Hematopoietic multipotent progenitor cell treated with erythropoietin and hydrocortisone succinate and interleukin-3 and kit ligand, for 8 days (in vitro differentiated cells): ENCODE measurements at regions not wholly inside any gene's neighbourhood (a gene's known extent, or its start where the extent isn't known, plus 50 kb on each side); places are given as distances from the start of the nearest gene placed in this dataset.
"Not testable (repeated sequence)": the region's sequence is repeated elsewhere in the genome, so short reads cannot be mapped to it uniquely, and the experiment has no call there.

Source experiments
- DNase-seq: peaks from one replicate; pipeline ENCODE4 v3.0.0-alpha.2; 2015

GRCh38 chr3:153221748-153222162 lies 59.7 kb downstream of the RAP2B start:
- DNase-seq: peak; percentile 88

GRCh38 chr3:153226877-153227276 lies 64.9 kb downstream of the RAP2B start:
- DNase-seq: not testable (repeated sequence)

- not testable (repeated sequence) for DNase-seq
Observed at GRCh38 chr3:153230427-153230826, 68.4 kb downstream of the RAP2B start.

DNA sequence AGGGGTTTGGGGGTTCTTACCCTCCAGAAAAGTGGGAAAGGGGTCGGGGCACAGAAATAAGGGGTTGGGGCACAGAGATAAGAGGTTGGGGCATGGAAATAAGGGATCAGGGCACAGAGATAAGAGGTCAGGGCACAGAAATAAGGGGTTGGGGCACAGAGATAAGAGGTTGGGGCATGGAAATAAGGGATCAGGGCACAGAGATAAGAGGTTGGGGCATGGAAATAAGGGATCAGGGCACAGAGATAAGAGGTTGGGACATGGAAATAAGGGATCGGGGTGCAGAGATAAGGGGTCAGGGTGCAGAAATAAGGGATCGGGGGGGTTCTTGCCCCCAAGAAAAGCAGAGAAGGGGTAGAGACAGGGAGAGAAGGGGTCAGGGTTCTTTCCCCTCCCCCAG lies 69.2 kb downstream of the RAP2B start:
- DNase-seq: not testable (repeated sequence)

DNA sequence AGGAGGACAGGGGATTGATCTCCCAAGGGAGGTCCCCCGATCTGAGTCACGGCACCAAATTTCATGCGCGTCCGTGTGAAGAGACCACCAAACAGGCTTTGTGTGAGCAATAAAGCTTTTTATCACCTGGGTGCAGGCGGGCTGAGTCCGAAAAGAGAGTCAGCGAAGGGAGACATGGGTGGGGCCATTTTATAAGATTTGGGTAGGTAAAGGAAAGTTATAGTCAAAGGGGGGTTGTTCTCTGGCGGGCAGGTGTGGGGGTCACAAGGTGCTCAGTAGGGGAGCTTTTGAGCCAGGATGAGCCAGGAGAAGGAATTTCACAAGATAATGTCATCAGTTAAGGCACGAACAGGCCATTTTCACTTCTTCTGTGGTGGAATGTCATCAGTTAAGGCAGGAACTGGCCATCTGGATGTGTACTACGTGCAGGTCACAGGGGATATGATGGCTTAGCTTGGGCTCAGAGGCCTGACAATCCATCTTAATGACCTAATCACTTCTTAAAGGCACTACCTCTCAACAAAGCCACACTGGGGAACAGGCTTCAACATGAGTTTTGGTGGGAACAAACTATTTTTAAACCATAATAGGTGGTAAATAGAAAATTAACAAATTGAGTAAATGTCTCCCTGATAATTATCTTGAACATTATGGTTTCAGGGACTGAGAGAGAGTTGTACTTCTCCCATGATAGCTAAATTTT lies 70.2 kb downstream of the RAP2B start:
- DNase-seq: not testable (repeated sequence)

GRCh38 chr3:153232851-153233271 lies 70.8 kb downstream of the RAP2B start:
- DNase-seq: no peak

DNA sequence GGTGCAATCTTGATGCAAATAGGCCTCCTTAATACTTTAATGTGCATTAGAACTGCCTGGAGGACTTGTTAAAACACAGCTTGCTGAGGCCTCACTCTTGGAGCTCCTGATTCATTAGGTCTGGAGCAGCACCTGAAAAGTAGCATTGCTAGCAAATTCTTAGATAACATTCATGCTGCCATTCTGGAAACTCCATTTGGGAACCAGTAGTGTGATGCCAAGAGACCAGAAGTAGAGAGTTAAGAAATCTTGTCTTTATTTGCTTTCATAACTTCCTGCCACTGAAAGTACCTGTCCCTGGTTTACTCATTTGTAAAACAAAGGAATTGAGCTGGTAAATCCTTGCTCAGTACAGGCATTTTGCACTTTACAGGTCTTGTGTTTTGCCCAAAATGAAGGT lies 72.0 kb downstream of the RAP2B start:
- no peak for DNase-seq

DNA sequence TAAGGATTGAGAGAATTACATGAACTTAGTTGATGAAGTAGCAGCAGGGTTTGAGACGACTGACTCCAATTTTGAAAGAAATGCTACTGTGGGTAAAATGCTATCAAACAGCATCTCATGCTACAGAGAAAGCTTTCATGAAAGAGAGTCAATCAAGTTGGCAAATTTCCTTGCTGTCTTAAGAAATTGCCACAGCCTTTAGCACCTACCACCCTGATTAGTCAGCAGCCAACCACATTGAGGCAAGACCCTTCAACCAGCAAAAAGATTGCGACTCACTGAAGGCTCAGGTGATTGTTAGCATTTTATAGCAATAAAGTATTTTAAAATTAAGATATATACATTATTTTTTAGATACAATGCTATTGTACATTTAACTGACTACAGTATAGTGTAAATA lies 80.9 kb downstream of the RAP2B start:
- no peak for DNase-seq

DNA sequence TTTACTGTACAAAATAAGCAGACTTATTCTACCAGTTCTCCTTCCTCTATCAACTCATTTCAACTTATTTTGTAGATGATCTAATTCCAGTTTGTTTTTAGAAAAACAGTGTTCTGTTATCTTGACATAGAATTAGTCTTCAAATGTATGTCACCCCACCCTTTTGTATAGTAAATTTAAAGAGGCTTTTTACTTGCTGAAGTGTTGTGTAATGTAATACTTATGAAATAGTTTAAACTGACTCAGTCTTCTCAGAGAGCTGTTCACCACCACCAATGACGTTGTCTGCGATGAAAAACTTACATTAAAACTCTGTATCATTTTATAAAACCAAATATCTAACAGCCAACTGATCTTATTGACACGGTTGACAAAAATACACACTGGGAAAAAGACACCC lies 82.9 kb downstream of the RAP2B start:
- no peak for DNase-seq

DNA sequence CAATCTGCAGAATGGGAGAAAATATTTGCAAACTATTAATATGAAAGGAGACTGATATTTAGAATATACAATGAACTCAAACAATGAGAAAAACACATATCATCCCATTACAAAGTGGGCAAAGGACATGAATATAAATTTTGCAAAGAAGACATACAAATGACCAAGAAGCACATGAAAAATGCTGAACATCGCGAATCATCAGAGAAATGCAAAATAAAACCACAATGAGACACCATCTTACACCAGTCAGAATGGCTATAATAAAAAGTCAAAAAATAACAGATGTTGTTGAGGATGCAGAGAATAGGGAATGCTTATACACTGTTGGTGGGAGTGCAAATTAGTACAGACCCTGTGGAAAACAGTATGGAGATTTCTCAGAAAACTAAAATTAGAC lies 83.6 kb downstream of the RAP2B start:
- no peak for DNase-seq

DNA sequence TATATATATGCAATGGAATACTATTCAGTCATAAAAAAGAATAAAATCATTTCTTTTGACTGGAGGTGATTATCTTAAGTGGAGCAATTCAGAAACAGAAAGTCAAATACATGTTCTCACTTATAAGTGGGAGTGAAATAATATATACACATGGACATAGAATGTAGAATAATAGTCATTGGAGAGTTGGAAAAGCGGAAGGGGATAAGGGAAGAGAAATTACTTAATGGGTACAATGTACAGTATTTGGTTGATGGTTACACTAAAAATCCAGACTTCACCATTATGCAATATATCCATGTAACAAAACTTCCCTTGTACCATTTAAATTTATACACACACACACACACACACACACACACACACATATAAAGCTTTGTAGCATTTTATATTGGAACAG lies 84.3 kb downstream of the RAP2B start:
- DNase-seq: no peak

DNA sequence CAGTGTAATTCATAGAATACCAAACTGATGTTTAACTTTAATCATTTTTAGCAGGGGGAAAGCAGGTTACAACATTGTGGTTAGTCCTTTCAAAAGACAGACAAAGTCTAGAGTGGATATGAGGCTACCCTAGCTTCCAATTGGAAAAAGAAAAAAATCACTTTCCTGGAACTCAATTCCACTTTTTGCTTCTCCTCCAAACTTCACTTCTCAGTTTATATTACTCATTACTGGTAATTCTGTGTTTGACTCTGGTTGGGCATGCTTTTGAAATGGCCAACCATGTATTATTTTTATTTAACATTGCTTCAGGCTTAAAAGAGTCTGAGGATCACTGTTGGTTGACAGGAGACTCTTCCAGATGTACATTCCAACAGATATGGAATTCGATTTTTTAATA lies 84.8 kb downstream of the RAP2B start:
- no peak for DNase-seq

DNA sequence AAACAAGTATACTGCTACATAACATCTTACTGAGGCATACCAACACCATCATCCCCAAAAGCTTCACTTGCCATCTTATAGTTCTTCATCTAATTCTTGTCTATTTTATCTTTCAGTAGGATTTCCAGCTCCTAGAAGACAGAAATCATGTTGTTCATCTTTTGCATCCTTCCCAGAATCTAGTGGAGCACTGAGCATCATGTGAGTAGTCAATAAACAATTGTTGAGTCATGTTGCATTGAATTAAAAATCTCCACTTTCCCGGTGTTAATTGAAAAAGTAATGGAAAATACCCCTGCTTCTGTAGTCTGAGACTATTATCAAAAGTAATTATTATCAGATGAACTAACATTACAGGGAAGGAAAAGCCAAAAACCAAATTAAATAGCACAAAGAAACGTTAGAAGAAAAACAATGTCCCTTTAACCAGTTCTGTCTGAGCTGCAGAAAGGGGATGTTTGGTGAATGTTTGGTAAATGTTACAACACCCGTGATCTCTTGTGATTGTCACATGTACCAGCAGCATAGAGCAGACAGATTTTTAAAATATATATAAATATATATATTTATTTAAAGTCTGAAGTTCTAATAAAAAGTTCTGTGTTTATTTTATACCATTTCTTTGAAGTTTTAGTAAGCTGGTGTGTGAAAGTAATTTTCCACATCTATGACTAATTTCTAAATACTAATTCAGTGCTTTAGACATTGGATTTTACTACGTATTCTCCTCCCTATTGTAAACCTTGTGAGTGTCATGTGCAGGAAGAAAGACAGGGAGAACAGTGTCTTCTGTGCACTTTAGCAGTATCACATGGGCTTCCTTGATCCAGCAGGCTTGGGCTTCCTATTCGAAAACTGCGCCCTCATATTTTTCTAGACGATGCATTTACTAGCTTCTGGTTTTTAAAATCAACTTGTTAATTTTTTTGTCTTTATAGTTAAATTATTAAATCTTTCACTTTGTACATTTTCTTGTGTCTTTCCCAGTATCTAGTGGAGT lies 85.6 kb downstream of the RAP2B start:
- DNase-seq: no peak

DNA sequence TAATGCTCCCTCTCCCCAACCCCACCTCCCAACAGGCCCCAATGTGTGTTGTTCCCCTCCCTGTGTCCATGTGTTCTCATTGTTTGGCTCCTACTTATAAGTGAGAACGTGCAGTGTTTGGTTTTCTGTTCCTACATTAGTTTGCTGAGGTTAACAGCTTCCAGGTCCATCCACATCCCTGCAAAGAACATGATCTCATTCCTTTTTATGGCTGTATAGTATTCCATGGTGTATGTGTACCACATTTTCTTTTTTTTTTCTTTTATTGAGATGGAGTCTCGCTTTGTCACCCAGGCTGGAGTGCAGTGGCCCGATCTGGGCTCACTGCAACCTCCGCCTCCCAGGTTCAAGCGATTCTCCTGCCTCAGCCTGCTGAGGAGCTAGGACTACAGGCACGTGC lies 86.8 kb downstream of the RAP2B start:
- DNase-seq: not testable (repeated sequence)

GRCh38 chr3:153249906-153250305 lies 87.9 kb downstream of the RAP2B start:
- no peak for DNase-seq

GRCh38 chr3:153250446-153250845 lies 88.4 kb downstream of the RAP2B start:
- DNase-seq: no peak

DNA sequence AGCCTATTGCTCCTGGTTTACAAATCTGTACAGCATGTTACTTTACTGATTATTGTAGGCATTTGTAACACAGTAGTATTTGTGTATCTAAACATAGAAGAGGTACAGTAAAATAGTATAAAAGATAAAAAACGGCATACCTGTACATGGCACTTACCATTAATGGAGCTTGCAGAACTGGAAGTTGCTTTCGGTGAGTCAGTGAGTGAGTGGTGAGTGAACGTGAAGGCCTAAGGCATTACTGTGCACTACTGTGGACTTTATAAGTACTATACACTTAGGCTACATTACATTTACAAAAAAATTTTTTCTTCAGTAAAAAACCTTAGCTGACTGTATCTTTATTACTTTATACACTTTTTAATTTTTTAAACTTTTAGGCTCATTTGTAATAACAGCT lies 90.9 kb downstream of the RAP2B start:
- DNase-seq: no peak

DNA sequence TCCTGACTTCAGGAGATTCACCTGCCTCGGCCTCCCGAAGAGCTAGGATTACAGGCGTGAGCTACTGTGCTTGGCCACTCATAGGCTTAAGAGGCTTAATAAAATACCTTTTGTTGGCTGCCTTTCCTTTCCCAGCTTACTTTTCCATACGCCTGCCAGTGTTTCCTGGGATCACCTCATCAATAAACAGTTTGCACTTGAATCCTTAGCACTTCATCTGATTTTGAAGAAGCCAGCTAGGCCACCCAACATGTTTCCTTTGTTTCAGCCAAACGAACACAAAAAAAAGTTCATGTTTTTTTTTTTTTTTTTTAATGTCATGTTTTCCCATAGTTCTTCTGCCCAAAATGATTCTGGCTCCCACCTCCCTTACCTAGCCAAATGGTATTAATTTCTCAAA lies 92.3 kb downstream of the RAP2B start:
- DNase-seq: no peak

DNA sequence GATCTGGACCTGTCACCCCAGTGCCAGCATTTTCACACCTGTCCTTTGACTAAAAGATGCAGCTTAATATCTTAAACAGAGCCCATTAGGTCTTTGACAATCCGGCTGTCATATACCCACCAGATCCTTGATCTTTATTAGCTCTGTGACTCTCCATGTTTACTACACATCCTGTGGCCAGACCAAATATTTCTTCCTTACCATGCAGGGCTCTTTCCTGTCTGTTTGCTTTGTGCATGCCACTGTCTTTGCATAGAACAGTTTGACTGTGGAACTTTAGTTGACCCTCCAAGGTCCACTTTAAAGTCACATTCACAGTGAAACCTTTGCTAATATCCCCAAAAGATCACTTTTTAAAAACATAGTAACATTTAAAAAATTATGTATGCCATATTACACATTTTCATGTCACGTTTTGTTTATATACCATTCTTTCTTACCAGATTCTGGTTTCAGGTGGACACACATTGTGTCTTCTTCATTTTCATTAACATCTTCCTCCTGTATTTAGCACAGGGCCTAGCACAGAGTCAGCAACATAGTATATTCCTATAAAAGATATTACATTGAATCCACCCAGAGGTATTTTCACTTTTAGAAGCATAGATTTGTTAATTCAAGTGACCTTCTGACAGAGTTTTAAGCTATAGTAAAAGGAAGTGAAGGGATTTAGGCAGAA lies 95.8 kb downstream of the RAP2B start:
- DNase-seq: no peak

- no peak for DNase-seq
Observed at GRCh38 chr3:153259956-153260355, 97.9 kb downstream of the RAP2B start.

GRCh38 chr3:153260681-153261080 lies 98.7 kb downstream of the RAP2B start:
- DNase-seq: no peak

DNA sequence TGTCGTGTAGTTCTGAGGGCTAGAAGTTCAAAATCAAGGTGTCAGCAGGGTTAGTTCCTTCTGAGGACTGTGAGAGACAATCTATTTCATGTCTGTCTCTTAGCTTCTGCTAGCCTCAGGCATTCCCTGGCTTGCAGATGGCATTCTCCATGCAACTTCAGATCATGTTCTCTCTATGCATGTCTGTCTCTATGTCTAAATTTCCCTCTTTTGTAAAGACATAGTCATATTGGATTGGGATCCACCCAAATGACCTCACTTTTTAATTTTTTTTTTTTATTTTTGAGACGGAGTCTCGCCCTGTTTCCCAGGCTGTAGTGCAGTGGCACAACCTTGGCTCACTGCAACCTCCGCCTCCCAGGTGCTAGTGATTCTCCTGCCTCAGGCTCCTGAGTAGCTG lies 104.6 kb downstream of the RAP2B start:
- DNase-seq: no peak

GRCh38 chr3:153268564-153269279 lies 106.7 kb downstream of the RAP2B start:
- DNase-seq: no peak
